B cell (primary cell): ENCODE measurements at regions not wholly inside any gene's neighbourhood (a gene's known extent, or its start where the extent isn't known, plus 50 kb on each side); places are given as distances from the start of the nearest gene placed in this dataset.

Experiments
- CTCF ChIP-seq: fragments of 200-600 bp; IDR thresholded peaks from one replicate; pipeline ENCODE4 v1.8.0; 2022; ENCODE audit warnings: antibody characterized with exemption, mild to moderate bottlenecking
- EZH2 ChIP-seq: IDR thresholded peaks from 2 replicates; pipeline ENCODE4 v1.6.1; 2012; ENCODE audit warnings: borderline replicate concordance, low read depth, mild to moderate bottlenecking, moderate library complexity, low read length; ENCODE audit not compliant: insufficient read depth, poor library complexity, severe bottlenecking

- no peak for TF ChIP-seq CTCF
- TF ChIP-seq EZH2 = no peak
These were observed 76.9 kb downstream of the FH start for GRCh38 chr1:241442686-241443085.
